Mesothelial cell of epicardium (in vitro differentiated cells): ENCODE measurements at regions not wholly inside any gene's neighbourhood (a gene's known extent, or its start where the extent isn't known, plus 50 kb on each side); places are given as distances from the start of the nearest gene placed in this dataset.

ENCODE experiments used
- DNase-seq, 2 experiments: peaks; one replicate each; pipeline ENCODE4 v3.0.0; 2021; ENCODE audit warnings: low spot score in 2 of 2; ENCODE audit not compliant: unreplicated experiment in 2 of 2
- H3K27ac Mint-ChIP-seq: 2 replicates; pipeline ENCODE4 v1.8.0; 2021; ENCODE audit warnings: mixed read lengths
- H3K27me3 Mint-ChIP-seq: 2 replicates; pipeline ENCODE4 v1.8.0; 2021; ENCODE audit warnings: low read depth, mixed read lengths
- H3K36me3 Mint-ChIP-seq: 2 replicates; pipeline ENCODE4 v1.8.0; 2021; ENCODE audit warnings: mixed read lengths
- H3K4me1 Mint-ChIP-seq: 2 replicates; pipeline ENCODE4 v1.8.0; 2021; ENCODE audit warnings: mixed read lengths
- H3K4me3 Mint-ChIP-seq: 2 replicates; pipeline ENCODE4 v1.8.0; 2021; ENCODE audit warnings: mild to moderate bottlenecking, moderate library complexity, mixed read lengths
- H3K9me3 Mint-ChIP-seq: 2 replicates; pipeline ENCODE4 v1.8.0; 2021; ENCODE audit warnings: mixed read lengths
- TF ChIP-seq, protein P1 (sequence below): fragments of 200-600 bp; sonication (generic); IDR thresholded peaks from one replicate; pipeline ENCODE4 v1.5.0; 2021; ENCODE audit warnings: antibody characterized with exemption; ENCODE audit not compliant: unreplicated experiment

- no peaks in the 10 kb centered on the region for H3K36me3 Mint-ChIP-seq
- TF ChIP-seq, protein P1, sequence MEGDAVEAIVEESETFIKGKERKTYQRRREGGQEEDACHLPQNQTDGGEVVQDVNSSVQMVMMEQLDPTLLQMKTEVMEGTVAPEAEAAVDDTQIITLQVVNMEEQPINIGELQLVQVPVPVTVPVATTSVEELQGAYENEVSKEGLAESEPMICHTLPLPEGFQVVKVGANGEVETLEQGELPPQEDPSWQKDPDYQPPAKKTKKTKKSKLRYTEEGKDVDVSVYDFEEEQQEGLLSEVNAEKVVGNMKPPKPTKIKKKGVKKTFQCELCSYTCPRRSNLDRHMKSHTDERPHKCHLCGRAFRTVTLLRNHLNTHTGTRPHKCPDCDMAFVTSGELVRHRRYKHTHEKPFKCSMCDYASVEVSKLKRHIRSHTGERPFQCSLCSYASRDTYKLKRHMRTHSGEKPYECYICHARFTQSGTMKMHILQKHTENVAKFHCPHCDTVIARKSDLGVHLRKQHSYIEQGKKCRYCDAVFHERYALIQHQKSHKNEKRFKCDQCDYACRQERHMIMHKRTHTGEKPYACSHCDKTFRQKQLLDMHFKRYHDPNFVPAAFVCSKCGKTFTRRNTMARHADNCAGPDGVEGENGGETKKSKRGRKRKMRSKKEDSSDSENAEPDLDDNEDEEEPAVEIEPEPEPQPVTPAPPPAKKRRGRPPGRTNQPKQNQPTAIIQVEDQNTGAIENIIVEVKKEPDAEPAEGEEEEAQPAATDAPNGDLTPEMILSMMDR: no peak
- no peaks in the 10 kb centered on the region for H3K27me3 Mint-ChIP-seq
These were observed 68.6 kb upstream of the RUNX3 start for GRCh38 chr1:24998563-24999245.

GRCh38 chr1:24996983-24997893 lies 67.2 kb upstream of the RUNX3 start:
- Mint-ChIP-seq H3K36me3 (no peaks in the 10 kb centered on the region), H3K4me1 (no peaks in the 10 kb centered on the region), H3K4me3 (no peak overlapping the region), H3K9me3 (no peaks in the 10 kb centered on the region), H3K27me3 (peaks cover 4% of the 10 kb centered on the region), H3K27ac (no peak overlapping the region)
- TF ChIP-seq, protein P1: no peak
- DNase-seq: no peak

More at GRCh38 chr1:24998563-24999245, 68.6 kb upstream of the RUNX3 start:
- Mint-ChIP-seq H3K9me3 (no peaks in the 10 kb centered on the region), H3K4me3 (no peak overlapping the region), H3K4me1 (no peaks in the 10 kb centered on the region), H3K27ac (no peak overlapping the region)
- DNase-seq: no peak

GRCh38 chr1:24996456-24996855 lies 66.4 kb upstream of the RUNX3 start:
- Mint-ChIP-seq H3K27me3 (peaks cover 11% of the 10 kb centered on the region), H3K27ac (no peak overlapping the region)

GRCh38 chr1:24995661-24996060 lies 65.6 kb upstream of the RUNX3 start:
- TF ChIP-seq, protein P1: no peak
- Mint-ChIP-seq H3K27me3 (peaks cover 16% of the 10 kb centered on the region), H3K36me3 (no peaks in the 10 kb centered on the region), H3K4me1 (no peaks in the 10 kb centered on the region), H3K4me3 (no peak overlapping the region), H3K27ac (no peak overlapping the region), H3K9me3 (no peaks in the 10 kb centered on the region)
- no peak for DNase-seq

More at GRCh38 chr1:24996456-24996855, 66.4 kb upstream of the RUNX3 start:
- no peak overlapping the region for H3K4me3 Mint-ChIP-seq
- no peaks in the 10 kb centered on the region for H3K4me1 Mint-ChIP-seq
- TF ChIP-seq, protein P1: no peak
- H3K36me3 Mint-ChIP-seq: no peaks in the 10 kb centered on the region
- H3K9me3 Mint-ChIP-seq: no peaks in the 10 kb centered on the region
- no peak for DNase-seq

GRCh38 chr1:24995140-24995539 lies 65.1 kb upstream of the RUNX3 start:
- Mint-ChIP-seq H3K4me3 (no peak overlapping the region), H3K27ac (no peak overlapping the region), H3K27me3 (peaks cover 19% of the 10 kb centered on the region), H3K9me3 (no peaks in the 10 kb centered on the region), H3K4me1 (no peaks in the 10 kb centered on the region), H3K36me3 (no peaks in the 10 kb centered on the region)
- TF ChIP-seq, protein P1: no peak
- DNase-seq: no peak
